ENCODE measurements at regions not wholly inside any gene's neighbourhood (a gene's known extent, or its start where the extent isn't known, plus 50 kb on each side); places are given as distances from the start of the nearest gene placed in this dataset.
"Not testable (repeated sequence)": the region's sequence is repeated elsewhere in the genome, so short reads cannot be mapped to it uniquely, and the experiment has no call there.

GRCh38 chr5:36435516-36435915 is 133.8 kb upstream of the RANBP3L start:
- DNase-seq, result no peak

- no peak for DNase-seq
Observed at GRCh38 chr5:36436306-36436705, 134.6 kb upstream of the RANBP3L start.

GRCh38 chr5:36438765-36439561 is 137.3 kb upstream of the RANBP3L start:
- DNase-seq, result no peak

- DNase-seq, result no peak
Observed at GRCh38 chr5:36440300-36440699, 138.6 kb upstream of the RANBP3L start.

GRCh38 chr5:36441280-36441679 is 139.6 kb upstream of the RANBP3L start:
- no peak for DNase-seq

- DNase-seq, result no peak
Observed at GRCh38 chr5:36442352-36442751, 140.7 kb upstream of the RANBP3L start.

- DNase-seq, result no peak
Observed at GRCh38 chr5:36442796-36443195, 141.1 kb upstream of the RANBP3L start.

GRCh38 chr5:36443941-36444340 is 142.2 kb upstream of the RANBP3L start:
- DNase-seq, result no peak

- DNase-seq, result no peak
Observed at GRCh38 chr5:36444582-36445418, 143.1 kb upstream of the RANBP3L start.

GRCh38 chr5:36447776-36448175 is 146.1 kb upstream of the RANBP3L start:
- DNase-seq, result no peak

GRCh38 chr5:36450229-36451014 is 148.7 kb upstream of the RANBP3L start:
- no peak for DNase-seq

- DNase-seq, result no peak
Observed at GRCh38 chr5:36452424-36453006, 150.8 kb upstream of the RANBP3L start.

GRCh38 chr5:36457511-36458270 is 148.7 kb upstream of the SLC1A3 start:
- DNase-seq, result no peak

- no peak for DNase-seq
Observed at GRCh38 chr5:36458746-36459145, 147.7 kb upstream of the SLC1A3 start.

GRCh38 chr5:36459176-36460135 is 146.9 kb upstream of the SLC1A3 start:
- DNase-seq, result no peak

- DNase-seq, result no peak
Observed at GRCh38 chr5:36462295-36463021, 143.9 kb upstream of the SLC1A3 start.

- DNase-seq, result not testable (repeated sequence)
Observed at GRCh38 chr5:36475942-36476341, 130.5 kb upstream of the SLC1A3 start.

GRCh38 chr5:36478646-36479317 is 127.6 kb upstream of the SLC1A3 start:
- DNase-seq, result no peak

GRCh38 chr5:36481454-36482120 is 124.8 kb upstream of the SLC1A3 start:
- no peak for DNase-seq
